ENCODE measurements at regions not wholly inside any gene's neighbourhood (a gene's known extent, or its start where the extent isn't known, plus 50 kb on each side); places are given as distances from the start of the nearest gene placed in this dataset.

DNA sequence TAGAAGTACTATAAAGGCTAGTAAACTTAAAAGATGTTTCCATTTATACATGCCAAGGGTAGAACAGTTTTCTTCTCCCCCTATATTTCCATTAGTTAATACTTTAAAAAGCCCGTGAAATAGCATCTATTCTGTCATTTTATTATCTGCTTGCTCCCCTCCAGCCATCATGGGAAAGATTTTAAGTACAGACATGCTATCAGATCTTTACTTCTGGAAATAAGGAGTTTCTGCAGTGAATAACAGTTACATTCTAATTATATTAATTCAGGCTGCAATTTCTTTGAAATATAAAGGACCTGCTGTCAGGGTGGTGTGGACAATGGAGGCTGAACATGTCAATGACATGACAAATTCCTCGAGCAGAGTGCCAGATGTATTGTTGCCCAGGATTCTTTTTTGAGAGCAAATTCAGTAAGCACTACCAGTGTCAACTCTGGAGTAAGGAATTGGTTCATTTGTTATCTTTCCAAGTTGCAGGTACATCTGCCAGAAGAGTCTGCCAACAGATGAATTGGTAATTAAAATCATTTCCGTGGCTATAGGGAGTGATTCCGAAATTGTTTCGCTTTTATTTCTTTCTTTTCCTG lies 151.3 kb downstream of the BTG1 start:
- no peak for DNase-seq

DNA sequence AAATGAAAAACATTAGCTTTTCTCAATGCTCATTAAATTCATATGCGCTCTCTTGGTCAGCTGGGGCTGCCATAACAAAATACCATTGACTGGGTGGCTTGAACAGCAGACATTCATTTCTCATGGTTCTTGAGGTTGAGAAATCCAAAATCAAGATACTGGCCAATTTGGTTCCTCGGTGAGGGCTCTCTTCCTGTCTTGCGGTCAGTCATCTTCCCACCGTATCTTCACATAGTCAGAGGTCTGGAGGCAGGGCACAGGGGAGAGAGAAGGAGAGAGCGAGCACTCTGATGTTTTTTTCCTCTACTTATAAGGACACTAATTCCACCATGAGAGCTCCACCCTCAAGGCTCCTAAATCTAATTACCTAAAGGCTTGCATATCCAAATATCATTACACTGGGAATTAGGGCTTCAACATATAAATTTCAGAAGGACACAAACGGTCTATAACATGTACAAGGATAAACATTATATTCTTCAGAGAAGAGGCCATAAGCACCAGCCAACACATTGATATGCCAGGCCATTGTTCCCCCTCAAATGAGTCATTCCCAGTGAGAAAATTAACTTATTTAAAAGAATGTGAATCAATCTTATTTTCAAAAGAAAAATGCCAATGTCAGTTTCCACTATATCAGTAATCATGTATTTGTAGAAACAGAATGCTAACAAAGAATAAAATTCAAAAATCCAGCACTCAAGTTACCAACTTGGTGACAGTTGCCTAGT lies 152.2 kb downstream of the BTG1 start:
- DNase-seq = no peak

DNA sequence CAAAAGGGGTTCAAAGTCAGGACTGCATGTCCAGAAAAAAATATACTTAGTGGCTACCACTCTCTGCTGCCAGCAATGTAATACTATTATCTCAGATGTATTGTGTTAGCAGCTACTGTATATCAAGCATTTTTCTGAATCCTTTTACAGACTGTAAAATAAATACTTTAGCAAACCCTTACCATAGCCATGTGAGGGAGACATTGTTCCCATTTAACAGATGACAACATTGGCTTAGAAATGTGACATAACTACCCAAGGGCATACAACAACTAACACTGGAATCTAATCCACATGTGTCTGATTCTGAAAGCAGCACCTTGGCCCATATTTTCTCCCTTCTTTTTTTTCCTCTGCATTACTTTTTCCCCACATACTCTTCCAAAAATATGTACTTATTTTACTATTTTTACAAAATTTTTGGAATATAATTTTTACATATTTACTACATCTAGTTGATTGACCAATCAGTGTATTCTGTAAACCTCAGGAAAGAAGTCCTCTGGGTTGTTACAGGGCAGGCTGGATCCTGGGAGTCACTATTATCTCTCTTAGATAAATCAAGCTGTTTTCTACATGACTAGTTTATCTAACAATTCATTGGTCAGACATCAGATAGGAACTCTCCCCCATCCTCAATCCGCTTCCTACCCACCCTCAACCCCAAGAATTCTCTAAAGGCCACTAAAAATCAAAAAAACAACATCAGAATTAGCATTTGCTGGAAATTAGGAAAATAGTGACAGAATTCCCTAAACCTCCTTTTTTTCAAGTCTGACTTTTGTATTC lies 154.1 kb downstream of the BTG1 start:
- DNase-seq = no peak

DNA sequence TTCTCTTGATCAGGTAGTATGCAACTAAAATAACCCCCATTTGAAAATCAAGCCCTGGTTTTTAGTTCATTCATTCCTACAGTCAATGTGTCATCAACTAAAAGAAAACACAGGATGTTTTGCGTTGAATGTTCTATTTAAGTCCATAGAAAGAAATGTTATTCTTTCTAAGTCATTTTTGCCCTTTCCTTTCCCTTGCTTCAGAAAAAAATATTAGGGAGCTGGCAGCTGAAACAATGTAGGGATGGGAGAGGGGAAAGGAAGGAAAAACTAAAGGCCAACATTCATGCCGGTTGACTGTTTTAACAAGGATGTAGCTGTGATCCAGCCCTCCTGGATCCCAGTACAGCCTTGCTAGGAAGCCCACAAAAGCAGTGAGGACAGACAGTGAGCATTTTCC lies 155.1 kb downstream of the BTG1 start:
- no peak for DNase-seq

DNA sequence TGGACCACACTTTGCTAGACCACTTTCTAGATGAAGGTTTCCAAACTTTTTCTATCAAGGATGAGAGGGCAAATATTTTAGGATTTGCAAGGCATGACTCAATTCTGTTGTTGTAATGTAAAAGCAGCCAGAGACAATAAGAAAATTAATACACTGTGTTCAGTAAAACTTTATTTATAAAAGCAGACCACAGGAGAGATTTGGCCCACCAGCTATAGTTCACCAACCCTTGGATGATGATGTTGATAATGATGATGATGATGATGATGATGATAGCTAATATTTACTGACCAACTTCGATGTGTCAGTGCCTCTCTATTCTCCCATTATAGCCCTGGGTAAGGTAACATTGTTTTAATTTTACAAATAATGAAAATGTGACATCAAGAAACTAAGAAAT lies 156.5 kb downstream of the BTG1 start:
- DNase-seq = no peak

DNA sequence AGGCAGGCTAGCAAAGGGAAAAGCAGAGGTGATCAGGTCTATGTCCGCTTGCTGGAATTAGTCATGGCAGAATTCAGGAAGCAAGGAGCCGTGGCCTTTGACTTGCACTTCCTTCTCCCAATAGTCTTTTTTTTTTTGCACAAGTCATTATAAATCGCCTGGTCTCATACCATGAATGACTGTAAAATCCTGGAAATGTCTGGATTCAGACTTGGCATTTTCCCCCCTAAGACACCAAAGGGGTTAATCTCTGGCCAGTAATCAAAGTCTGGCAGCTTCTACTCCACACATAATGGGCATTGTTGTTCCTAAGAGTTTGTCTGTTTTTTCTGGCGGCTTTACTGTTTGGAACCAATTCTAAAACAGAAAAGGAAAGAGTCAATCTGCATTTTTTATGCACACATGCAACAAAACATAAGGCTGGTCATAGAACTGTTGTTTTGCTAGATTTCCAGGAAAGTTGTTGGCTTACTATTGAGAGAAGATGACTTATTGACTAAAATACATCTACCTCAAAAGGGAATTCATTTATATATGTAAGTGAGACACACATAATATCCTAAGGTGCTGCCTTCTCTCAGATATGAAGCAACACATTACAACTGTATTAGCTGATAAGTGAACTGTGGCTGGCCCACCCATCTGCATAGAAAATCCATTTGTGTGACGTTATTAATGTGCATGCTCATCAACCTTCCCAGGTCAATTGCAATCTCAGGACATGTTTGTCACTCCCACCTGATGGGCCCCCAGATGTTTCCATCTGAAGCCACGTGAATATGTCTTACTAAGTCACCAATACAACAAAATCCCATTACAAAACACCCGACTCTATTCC lies 157.3 kb downstream of the BTG1 start:
- DNase-seq = no peak

DNA sequence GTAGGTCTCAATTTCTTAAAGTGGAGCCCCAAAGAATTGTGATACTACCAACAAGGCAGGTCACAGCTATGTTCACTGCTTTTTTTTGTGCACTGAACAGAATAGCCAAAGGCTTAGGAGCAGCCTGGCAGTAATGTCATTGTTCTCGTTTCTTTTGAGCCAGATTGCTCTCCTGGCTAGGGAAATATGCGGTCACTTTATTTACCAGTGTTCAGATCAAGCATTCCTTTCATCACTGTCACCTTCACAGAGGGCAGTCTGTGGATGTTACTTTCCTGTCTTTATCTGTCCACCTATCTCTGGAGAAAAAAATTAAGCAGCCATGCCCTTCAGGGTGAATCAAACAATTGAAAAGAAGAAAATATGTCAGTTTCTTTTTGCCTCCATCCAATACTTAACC lies 159.6 kb downstream of the BTG1 start:
- no peak for DNase-seq

DNA sequence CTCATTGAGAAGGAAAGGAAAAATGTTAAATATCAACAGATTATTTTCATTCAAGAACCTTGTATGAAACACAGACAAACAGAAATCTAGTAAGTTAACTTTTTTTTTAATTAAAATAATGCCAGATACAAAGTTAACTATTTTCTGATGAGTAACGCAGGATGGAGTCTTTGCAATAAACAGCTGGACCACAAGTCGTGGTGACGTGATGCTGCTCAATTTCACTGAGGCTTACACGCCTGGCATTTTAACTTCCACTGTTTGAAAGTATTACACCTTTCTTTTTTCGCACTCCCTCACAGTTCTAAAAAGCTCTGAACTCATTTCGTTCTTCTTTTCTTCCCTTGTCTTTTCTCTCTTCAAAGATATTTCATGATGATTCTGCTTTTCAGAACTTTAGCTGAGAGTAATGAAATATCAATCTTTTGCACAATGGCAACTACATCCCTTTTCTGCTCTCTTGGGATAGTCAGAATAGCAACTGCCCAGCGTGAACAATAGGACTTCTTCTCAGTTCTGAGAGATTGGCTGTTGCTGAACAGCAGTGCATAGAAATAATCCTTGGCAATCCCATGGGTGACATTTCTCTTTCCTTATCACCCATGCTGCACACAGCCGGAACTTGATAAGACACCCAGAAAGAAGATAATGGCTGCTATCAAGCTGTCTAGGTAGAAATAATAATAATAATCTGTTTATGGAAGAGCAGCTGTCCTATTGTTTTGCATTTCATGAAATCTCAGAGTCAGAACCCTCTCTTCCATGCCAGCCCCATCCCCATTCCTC lies 160.5 kb downstream of the BTG1 start:
- no peak for DNase-seq

DNA sequence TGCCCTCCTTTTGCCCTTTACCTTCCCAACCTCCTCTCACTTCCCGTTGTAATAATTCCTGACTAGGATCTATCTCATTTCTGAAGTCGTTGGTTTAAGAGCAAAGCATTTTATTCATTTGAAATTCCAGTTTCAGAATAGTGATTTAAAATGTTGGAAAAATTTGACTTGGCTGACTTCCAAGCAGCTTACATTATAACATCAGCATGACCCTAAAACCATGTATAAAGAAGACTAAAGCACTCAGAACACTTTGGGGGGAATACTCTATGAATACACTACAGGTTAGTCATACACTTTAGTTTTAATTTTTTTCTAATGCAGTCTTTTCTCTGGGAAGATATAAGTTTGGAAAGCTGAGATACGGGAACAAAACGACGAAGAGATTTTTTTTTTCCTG lies 161.1 kb downstream of the BTG1 start:
- DNase-seq = no peak

DNA sequence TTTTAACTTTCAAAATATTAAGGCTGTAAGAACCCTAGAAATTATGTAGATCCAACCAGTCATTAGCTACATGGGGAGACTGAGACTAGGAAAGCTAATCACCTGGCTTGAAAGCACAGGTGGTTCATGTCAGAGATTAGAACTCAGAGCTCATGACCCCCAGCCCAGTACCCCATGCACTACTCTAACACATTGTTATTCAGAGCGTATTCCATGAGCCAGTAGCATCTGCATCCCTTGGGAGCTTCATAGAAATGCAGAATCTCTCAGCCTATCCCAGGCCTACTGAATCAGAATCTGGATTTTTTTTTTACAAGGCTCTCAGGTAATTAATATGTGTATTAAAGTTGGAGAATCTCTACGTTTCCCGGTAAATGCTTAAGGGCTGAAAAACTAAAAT lies 161.7 kb downstream of the BTG1 start:
- DNase-seq = no peak

DNA sequence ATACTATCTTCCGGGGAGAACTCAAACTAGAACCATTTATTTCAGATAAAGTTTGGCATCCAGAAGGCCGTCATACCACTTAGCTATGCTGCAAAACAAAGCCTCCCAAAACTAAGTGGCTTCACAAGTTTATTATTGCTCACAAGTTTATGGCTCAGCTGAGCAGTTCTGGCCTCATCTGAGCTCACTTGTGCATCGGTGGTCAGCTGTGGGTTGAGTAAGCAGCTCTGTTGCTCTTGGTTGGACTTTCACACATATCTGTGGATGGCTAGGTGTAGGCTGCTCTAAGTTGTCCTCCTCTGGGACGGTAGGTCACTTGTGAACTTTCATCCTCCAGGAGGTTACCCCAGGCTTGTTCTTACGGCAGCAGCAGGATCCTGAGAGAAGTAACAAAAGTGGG lies 162.7 kb downstream of the BTG1 start:
- DNase-seq = no peak

DNA sequence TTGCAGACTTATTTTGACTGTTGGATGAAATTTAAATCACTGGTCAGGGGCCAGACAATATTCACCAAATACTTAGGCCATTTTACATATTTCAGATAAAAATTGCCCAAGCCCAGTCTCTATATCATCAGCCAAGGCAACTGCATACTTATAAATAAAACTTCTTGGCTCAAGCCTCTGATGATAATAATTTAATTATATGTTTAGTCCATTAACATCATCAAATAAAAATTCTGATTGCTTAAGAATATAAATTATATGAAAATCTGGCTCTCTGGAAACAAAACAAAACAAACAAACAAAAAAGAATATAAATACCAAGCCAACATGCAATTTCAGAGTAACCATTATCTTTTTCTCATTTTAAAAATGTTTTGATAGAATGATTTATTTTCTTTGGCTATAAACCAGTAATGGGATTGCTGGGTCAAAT lies 165.2 kb downstream of the BTG1 start:
- DNase-seq = no peak

DNA sequence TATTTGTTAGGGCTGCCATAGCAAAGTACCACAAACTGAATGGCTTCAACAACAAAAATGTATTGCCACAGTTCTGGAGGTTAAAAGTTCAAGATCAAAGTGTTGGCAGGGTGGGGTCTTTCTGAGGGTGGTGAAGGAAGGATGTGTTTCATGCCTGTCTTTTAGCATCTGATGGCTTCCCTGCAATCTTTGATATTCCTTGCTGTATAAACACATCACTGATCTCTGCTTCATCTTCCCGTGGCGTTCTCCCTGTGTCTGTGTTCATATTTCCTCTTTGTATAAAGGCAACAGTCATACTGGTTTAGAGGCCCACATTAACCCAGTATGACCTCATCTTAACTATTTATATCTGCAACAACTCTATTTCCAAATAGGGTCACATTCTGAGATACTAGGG lies 167.5 kb downstream of the BTG1 start:
- DNase-seq = peak in 1 of 2 donors; percentile 22

DNA sequence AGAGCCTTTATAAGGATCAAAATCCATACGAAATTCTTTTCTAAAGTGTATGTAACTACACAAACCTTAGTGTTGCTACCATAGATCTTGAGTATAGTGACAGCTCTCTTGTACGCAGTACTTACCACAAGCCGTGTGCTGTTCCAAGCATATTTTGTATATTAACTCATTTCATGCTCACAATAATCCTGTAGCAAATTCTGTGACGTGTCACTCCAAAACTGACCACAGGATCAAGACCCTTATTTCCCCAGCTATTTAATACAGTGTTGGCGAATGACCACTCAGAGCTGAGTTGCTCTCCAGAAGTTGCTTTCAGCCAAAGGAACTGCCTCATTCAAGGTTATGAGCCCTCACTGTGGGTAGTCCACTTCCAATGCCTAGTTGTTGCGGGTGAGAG lies 169.8 kb downstream of the BTG1 start:
- DNase-seq = no peak

DNA sequence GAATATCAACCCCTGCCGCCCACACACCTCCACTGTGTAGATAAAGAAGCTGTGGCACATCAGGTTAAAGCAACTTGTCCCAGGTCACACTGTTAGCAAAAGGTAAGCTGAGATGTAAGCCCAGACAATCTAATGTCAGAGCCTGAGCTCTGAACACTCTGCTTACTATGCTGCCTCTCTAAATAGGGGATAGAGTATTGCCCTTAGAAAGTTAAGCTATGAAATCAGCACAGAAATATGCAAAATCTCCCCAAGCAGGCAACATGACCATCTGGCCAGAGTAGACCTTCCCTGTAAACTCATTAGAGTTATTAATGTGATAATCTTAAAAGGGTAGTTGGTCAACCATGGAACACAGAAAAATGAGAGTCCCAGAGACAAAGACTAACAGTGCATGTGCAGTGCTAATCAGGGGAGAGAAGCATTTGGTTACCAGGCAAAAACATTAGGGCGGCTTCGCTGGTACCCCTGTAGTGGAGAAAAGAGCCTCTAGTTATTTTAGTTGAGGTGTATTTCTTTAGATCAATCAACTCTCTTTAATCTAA lies 171.0 kb downstream of the BTG1 start:
- DNase-seq = no peak

DNA sequence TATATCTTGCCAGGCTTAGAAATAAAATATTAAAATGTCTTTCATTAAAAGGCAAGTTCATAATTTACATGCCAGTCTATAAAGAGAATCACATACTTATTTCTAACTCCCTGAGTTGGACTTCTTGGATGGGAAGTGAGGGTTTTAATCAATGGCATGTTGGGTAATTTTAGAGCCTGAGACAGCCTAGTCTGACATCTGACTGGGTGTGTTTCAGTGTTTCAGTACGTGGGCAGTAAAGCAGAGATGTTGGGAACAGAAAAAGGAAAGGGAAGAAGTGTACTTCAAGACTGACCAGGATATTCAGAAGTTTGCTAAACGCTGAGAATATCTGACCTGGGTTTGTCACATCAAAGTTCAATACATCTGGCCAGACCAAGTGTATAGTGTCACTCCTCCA lies 171.8 kb downstream of the BTG1 start:
- no peak for DNase-seq

DNA sequence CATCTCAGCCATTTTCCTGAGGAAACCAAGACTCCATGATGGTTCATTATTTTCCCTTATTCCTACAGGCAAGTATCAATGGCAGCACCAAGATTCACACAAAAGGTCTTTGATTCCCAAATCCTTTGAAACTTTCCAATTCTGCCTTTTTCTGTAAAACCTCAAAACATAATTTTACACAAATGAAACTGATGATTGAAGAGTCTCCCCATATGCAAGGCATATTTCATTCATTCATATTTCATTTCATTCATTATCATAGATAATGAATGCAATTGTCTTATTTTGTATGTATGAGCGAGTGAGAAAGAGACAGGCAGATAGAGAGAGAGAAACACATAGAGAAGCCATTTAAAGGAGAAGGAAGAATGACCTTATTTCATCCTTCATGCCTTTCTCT lies 172.8 kb downstream of the BTG1 start:
- no peak for DNase-seq

DNA sequence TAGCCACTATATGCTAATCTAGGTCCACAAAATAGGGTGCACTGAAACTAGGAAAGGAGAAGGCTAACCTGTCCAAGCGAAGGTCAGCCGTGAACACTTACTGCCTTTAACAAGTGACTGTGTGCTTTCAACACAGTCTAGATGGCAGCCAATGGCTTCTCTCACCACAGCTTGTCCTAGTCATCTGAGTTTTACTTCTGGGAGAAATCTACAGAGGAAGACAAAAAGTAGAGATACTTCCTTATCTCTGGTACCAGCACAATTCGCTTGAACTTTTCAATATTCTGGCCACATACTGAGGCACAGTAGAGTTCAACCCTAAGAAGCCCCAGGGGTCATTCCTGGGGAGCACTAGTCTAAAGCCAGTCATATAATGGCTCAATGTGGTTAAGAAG lies 176.9 kb downstream of the BTG1 start:
- no peak for DNase-seq

DNA sequence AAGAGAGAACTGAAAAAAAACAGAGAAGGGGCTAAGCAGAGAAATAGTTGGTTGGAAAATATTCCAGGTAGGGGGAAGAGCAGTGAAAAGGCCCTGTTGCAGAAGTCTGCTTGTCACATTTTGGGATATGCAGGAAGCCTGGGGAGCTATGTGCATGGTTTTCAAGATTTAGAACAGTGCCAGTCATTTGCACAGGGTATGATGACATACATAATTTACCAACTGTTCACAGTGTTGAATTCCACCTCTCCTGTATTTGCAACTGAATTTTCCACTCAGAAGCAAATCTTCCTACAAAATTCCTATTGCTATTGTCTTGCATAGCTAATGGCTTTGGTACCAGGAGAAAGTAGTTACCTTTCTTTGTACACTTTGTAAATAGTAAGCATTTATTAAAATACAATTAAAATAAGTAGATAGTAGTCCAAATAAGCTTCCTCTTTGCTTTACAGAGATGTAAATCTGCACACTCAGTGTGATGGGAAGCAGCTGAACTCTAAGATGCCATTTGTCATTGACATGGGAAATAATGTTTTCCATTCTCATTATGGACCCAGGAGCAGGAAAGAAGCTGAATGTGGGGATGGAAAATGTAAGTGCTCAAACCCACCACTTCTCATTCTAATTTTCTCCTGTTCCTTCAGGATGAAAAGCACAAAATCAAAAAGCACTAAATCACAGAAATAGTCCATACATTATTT lies 177.4 kb downstream of the BTG1 start:
- no peak for DNase-seq

DNA sequence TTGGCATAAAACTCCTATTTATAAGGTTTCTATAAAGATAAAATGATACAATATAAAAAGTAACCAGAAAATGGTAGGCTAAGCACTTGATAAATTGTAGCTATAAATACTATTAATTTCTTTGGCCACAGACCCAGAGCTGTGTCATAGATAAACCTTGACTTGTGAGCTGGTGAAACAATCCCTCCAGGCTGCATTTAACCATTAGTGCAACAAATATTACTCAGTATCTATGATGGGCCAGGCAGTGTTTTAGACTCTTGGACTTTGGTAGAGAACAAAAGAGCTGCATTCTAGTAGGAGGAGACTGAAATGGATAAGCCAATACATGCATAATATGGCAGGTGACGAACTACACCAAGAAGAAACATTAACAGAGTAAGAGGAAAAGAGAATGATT lies 178.1 kb downstream of the BTG1 start:
- DNase-seq = no peak

DNA sequence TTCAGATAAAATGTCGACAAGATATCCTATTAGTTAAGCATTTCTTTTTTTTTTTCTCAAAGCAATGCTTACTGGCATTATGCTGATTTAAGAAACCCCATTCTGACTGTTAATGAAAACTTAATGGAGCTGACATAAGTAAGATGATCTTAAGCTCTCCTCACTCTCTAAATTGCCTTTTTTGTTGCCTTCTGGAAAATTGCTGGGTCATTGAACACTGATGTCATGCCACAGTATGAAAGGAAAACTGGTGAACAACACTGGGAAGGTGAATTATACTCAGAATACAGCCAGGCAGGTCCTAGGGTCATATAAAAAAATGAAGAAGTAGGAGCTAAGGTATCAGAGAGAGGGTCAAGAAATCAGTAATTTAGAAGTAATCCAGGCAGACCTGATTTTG lies 179.9 kb downstream of the BTG1 start:
- DNase-seq = no peak

DNA sequence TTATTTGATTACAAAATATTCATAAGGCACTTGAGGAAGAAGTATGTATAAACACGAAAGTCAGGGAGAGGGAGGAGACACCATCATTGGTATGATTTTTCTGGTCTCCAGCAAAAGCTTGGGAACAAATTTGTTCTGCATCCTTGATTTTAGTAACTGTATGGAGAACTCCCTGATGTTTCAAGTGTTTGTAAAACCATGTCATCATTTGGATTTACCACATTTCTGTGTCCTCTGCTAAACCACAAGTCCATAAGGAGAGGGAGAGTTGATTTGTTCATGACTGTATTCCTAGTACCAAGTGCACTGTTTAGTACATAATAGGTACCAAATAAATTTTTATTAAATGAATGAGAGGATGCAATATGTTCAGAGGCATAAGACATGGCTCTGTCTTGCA lies 181.1 kb downstream of the BTG1 start:
- no peak for DNase-seq

All from stimulated activated CD4-positive, alpha-beta T cell treated with anti-CD3 and anti-CD28 coated beads, Interleukin-2, amount 100 ng/mL, for 24 hours (primary cell).